SJCRH30 (cell line): ENCODE measurements at regions not wholly inside any gene's neighbourhood (a gene's known extent, or its start where the extent isn't known, plus 50 kb on each side); places are given as distances from the start of the nearest gene placed in this dataset.
A peak's percentile ranks its signal among the peaks of the same experiment; 100 is the strongest.

Experiments
- DNase-seq, 2 experiments: peaks; one replicate each; pipeline ENCODE4 v3.0.0-alpha.2; 2015 to 2020
- H3K27ac ChIP-seq: fragments of 250-450 bp; sonication (Bioruptor Pico); 2 replicates; pipeline ENCODE4 v1.5.1; 2020; ENCODE audit warnings: mild to moderate bottlenecking, moderate library complexity
- H3K27me3 ChIP-seq: fragments of 250-450 bp; sonication (Bioruptor Pico); 2 replicates; pipeline ENCODE4 v1.5.1; 2020; ENCODE audit warnings: mild to moderate bottlenecking, moderate library complexity
- H3K36me3 ChIP-seq: fragments of 250-450 bp; sonication (Bioruptor Pico); 2 replicates; pipeline ENCODE4 v1.5.1; 2020; ENCODE audit warnings: mild to moderate bottlenecking, moderate library complexity
- H3K4me1 ChIP-seq: fragments of 250-450 bp; sonication (Bioruptor Pico); 2 replicates; pipeline ENCODE4 v1.5.1; 2020; ENCODE audit warnings: mild to moderate bottlenecking, moderate library complexity
- H3K4me3 ChIP-seq: fragments of 250-450 bp; sonication (Bioruptor Pico); 2 replicates; pipeline ENCODE4 v1.5.1; 2020; ENCODE audit warnings: mild to moderate bottlenecking, moderate library complexity
- H3K9me3 ChIP-seq: fragments of 250-450 bp; sonication (Bioruptor Pico); replicated peaks from 2 replicates; pipeline ENCODE4 v1.5.1; 2020; ENCODE audit warnings: mild to moderate bottlenecking, moderate library complexity

DNA sequence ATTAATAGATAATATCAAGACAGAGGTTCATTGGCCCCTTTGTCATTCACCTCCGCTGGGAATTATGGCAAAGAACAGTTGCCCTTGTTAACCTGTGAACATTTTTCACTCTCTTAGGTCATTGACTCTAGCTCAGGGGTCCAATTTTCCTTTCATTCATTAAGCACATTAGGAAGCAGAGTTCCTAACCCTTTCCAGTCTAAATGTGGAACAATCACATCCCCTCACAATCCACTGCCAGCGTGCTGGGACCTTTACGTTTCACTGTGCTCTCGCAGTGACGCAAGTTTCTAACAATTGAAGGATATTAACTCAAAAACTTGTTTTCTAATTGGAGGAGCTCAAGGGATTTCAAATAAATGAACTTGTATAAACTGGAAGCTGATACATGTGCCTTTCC lies 79.3 kb upstream of the MEOX2 start:
- DNase-seq, result no peak
- no peaks in the 10 kb centered on the region for H3K36me3 ChIP-seq
- peaks cover 10% of the 10 kb centered on the region for H3K4me1 ChIP-seq
- H3K27me3 ChIP-seq, result no peaks in the 10 kb centered on the region
- no peak overlapping the region for H3K4me3 ChIP-seq
- no peak overlapping the region for H3K27ac ChIP-seq
- H3K9me3 ChIP-seq, result no peaks in the 10 kb centered on the region

DNA sequence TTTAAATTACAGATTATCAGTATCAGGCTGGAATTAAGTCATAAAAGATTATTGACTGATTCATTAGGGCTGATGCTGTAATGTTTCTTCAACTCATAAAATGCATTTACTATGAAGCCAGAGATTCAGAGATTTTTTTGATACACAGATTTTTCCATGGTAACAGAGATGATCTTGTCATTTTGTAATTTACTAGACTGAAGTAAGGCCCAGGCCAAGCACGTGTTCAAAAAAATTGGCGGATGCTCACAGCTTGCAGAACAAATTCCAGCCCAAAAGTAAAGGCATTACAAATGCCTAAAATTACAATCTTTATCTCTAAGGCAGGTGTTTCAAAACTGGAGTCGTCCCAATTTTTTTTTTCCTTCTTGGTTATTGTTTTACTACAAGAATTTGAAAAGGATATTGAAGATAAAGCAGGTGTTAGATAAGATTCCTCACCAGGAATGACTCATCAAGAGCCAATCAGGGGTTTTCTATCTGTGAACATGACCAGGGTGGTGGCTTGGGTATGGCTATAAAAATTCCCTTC lies 78.4 kb upstream of the MEOX2 start:
- DNase-seq, result peak in 1 of 2 experiments; percentile 23
- Histone ChIP-seq H3K9me3 (no peaks in the 10 kb centered on the region), H3K36me3 (no peaks in the 10 kb centered on the region), H3K4me3 (no peak overlapping the region), H3K27ac (no peak overlapping the region), H3K4me1 (peaks cover 10% of the 10 kb centered on the region), H3K27me3 (no peaks in the 10 kb centered on the region)

DNA sequence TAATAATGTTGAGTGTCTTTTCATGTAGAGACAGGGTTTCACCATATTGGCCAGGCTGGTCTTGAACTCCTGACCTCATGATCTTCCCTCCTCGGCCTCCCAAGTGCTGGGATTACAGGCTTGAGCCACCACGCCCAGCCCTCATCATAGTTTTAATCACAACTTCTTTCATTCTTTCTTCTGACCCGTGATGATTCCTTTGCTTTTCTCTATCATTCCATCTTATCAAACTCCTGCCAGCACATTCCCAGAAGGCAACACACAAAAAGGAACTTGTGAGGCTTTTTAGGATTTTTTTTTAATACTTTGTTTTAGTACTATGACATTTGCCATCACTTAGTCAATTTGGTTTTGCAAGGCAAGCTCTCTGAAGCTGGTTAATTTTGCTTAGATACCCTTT lies 77.5 kb upstream of the MEOX2 start:
- H3K9me3 ChIP-seq, result no peaks in the 10 kb centered on the region
- no peaks in the 10 kb centered on the region for H3K36me3 ChIP-seq
- H3K27me3 ChIP-seq, result no peaks in the 10 kb centered on the region
- no peak overlapping the region for H3K27ac ChIP-seq
- no peak for DNase-seq
- peaks cover 10% of the 10 kb centered on the region for H3K4me1 ChIP-seq
- no peak overlapping the region for H3K4me3 ChIP-seq

DNA sequence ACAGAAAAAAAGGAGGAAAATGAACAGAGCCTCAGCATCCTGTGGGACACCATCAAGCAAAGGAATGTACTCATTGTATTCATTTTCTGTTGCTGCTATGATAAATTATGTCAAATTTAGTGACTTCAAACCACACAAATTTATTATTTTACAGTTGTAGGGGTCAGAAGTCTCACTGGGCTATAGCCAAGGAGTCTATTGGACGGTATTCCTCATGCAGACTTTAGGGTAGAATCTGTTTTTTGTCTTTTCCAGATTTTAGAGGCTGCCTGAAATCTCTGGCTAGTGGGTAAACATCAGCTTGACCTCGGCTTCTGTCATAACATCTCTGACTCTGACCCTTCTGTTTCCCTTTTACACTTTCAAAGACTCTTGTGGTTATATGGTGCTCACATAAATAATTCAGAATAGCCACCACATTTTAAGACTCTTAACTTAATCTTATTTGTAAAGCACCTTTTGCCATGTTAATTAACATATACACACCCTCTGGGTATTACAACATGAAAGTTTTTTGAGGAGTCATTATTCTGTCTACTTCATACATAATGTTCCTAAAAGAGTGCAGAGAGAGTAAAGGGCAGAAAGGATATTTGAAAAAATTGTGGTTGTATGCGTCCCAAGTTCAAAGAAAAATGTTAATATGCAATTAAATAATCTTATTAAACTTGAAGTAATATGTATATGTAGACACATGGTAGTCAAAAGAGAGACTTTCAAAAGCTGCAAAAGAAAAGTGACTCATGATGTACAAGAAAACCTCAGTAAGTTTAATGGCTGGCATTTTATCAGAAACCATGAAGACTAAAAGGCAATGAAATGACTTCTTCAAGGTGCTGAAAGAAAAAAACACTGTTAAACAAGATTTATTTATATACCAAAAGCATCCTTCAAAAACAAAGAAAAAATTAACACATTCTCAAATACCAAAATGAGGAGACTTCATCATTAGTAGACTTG lies 70.8 kb upstream of the MEOX2 start:
- no peaks in the 10 kb centered on the region for H3K36me3 ChIP-seq
- DNase-seq, result no peak
- no peak overlapping the region for H3K27ac ChIP-seq
- no peak overlapping the region for H3K4me3 ChIP-seq
- no peaks in the 10 kb centered on the region for H3K27me3 ChIP-seq
- no peaks in the 10 kb centered on the region for H3K4me1 ChIP-seq
- no peaks in the 10 kb centered on the region for H3K9me3 ChIP-seq

DNA sequence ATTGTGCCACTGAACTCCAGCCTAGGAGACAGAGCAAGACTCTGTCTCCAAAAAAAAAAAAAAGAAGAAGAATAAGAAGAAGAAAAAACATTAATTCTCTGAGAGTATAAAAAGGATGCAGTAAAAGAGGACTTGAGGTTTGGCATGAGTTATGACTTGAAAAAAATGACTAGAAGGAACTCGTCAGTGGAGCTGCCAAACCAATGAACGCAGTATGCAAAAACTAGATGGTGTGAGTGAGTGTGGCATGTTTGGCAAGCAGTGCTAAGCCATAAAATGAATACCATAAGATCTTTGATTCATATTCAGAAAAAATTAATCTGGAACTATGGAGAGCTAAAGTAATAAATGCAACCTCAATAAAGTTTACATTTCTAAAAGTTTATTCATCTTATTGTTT lies 68.6 kb upstream of the MEOX2 start:
- DNase-seq, result no peak
- no peaks in the 10 kb centered on the region for H3K36me3 ChIP-seq
- H3K27ac ChIP-seq, result no peak overlapping the region
- H3K4me1 ChIP-seq, result no peaks in the 10 kb centered on the region
- H3K9me3 ChIP-seq, result no peaks in the 10 kb centered on the region
- no peaks in the 10 kb centered on the region for H3K27me3 ChIP-seq
- H3K4me3 ChIP-seq, result no peak overlapping the region

DNA sequence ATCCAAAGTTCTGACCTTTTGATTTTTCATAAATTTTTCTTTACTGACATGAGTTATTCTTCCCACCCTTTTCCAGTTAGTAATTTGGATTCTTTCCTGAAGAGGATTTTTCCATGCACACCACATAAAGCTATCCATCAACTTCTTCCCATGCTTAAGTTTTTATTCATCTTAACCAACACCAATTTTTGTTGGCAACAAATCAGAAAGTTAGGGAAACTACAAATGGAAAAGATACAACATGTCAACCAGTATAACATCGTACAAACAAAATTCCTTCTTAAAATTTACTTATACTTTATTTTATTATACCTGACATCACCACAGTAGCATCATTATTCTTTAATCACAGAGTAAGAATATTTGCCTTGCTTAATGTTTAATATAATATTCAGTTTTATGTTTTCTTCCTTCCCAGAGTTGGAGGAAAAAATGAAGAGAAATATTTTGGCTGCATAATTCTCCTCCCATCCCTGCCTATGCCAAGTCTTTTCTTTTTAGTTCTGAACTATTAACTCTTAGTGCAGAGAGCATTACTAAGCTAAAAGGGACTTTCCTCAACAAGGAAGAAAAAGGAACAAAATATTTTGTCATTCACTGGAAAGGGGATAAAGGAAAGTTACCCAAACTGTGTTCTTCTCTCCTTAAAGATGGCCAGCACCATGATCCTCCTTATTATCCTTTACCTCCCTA lies 67.5 kb upstream of the MEOX2 start:
- DNase-seq, result no peak
- Histone ChIP-seq H3K9me3 (no peaks in the 10 kb centered on the region), H3K4me3 (no peak overlapping the region), H3K27ac (no peak overlapping the region), H3K4me1 (no peaks in the 10 kb centered on the region), H3K36me3 (no peaks in the 10 kb centered on the region), H3K27me3 (no peaks in the 10 kb centered on the region)

DNA sequence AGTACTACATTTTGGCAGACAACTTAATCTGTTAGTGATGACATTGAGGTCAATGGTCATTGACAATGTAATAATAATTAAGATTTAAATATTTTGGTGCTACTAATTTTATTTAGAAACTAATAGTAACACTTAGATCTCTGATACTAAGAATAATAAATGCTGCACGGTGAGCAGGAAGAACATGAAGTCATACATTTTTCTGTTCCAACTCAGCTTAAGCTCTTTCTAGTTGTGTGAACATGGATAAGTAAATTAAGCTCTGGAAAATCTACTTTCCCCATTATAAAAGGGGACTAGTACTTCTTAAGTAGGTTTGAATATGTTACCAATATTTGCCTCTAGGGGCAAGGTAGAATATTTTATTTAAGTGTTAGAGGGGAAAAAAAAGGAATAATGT lies 65.9 kb upstream of the MEOX2 start:
- H3K4me1 ChIP-seq, result no peaks in the 10 kb centered on the region
- H3K27me3 ChIP-seq, result no peaks in the 10 kb centered on the region
- no peaks in the 10 kb centered on the region for H3K36me3 ChIP-seq
- H3K27ac ChIP-seq, result no peak overlapping the region
- DNase-seq, result no peak
- H3K4me3 ChIP-seq, result no peak overlapping the region
- no peaks in the 10 kb centered on the region for H3K9me3 ChIP-seq

DNA sequence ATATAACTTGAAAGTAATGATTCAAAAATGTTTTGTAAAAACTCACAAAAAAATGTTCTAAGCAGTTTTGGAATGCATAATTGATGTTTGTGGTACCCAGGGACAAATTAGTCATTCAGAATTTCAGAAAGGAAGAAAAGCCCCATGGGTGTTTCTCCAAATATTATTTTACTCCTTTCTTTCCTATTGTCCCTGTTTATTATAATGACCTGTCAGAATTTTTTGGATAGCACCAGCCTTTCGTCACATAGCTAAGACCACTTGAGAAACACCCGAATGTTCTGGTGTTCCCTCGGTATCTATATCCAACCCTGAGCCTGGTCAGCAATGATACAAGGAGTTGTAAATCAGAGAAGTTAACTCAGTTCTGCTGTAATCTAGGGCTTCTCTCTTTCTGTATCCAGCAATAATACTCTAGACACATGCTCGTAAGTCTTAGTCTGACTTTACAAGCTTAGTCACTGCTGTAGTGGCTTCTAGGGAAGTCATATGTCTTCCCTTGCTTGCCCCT lies 64.8 kb upstream of the MEOX2 start:
- H3K27me3 ChIP-seq, result no peaks in the 10 kb centered on the region
- no peak overlapping the region for H3K27ac ChIP-seq
- no peak overlapping the region for H3K4me3 ChIP-seq
- H3K36me3 ChIP-seq, result no peaks in the 10 kb centered on the region
- DNase-seq, result no peak
- no peaks in the 10 kb centered on the region for H3K4me1 ChIP-seq
- no peaks in the 10 kb centered on the region for H3K9me3 ChIP-seq

DNA sequence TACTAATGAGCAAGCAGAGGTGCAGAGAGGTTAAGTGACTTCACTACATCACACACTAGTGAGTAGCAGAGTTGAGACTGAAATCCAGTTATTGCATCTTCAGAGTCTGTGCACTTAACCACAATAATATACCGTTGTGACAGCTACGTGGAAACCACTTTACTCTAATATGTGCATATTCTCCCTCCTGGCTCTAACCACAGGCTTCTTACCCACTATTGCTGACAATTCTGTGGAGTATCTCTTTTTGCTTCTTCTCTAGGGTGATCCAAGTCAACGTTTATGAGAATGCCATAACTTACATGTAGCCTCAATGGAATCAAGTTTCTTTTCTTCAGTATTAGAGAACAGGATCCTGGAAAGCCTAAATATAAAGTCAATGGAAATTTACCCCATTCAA lies 64.2 kb upstream of the MEOX2 start:
- H3K9me3 ChIP-seq, result no peaks in the 10 kb centered on the region
- no peak for DNase-seq
- no peak overlapping the region for H3K27ac ChIP-seq
- no peak overlapping the region for H3K4me3 ChIP-seq
- H3K36me3 ChIP-seq, result no peaks in the 10 kb centered on the region
- H3K27me3 ChIP-seq, result no peaks in the 10 kb centered on the region
- no peaks in the 10 kb centered on the region for H3K4me1 ChIP-seq

DNA sequence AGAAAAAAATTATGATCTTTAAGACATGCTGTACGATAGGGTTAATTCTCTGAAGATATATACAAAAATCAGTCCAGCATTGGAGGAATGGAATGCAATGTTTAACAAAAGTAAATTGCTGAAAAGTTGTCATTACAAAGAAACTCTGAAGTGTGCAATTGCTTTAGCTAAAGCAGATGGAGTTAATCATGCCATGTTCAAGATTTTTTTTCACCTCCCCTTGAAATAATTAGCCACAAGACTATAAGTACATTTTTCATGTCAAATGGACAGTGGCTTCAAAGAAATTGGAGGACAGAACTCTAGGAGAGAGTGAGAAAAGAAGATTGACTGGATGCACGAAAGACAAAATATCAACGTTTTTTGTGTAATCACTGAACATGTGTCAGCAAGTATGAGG lies 63.1 kb upstream of the MEOX2 start:
- no peaks in the 10 kb centered on the region for H3K36me3 ChIP-seq
- H3K27me3 ChIP-seq, result no peaks in the 10 kb centered on the region
- no peaks in the 10 kb centered on the region for H3K9me3 ChIP-seq
- no peak overlapping the region for H3K4me3 ChIP-seq
- H3K4me1 ChIP-seq, result no peaks in the 10 kb centered on the region
- H3K27ac ChIP-seq, result no peak overlapping the region
- DNase-seq, result no peak

DNA sequence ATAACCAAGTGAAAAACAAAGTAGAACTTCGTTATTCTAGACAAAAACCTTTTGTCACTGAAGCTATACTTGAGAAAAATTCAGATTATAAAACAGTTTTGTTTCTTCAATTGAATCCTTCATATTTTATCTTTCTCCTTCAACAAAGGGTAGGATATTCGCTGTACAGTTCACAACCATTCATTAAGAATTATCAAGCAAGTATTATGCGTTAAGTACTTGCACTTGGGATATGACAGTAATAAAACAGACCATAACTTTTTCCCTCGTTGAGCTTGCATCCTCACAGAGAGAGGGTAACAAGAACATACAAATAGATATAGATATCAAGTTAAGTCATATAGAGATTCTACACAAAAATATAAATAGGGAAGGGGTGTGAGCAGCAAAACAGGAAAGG lies 61.2 kb upstream of the MEOX2 start:
- H3K27ac ChIP-seq, result no peak overlapping the region
- no peaks in the 10 kb centered on the region for H3K9me3 ChIP-seq
- H3K4me3 ChIP-seq, result no peak overlapping the region
- no peaks in the 10 kb centered on the region for H3K27me3 ChIP-seq
- no peaks in the 10 kb centered on the region for H3K36me3 ChIP-seq
- no peaks in the 10 kb centered on the region for H3K4me1 ChIP-seq
- no peak for DNase-seq

DNA sequence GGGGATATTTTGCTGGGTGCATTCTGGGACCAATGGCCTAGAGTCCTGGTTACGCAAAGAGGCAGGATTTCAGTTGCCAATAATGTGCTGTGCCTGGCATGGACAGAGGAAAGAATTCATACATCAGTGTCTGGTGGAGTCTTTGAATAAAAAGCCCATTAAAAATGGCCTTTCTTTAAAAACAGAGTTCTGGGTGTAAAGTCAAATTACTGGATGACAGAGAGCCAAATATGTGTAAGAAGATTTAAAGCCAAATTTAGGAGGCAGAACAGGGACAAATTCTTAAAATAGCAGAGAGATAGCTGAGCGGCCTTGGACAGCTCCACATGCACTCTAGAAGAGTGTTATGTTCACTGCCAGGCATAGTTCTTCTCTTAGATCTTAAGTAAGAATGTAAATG lies 60.8 kb upstream of the MEOX2 start:
- Histone ChIP-seq H3K4me3 (no peak overlapping the region), H3K36me3 (no peaks in the 10 kb centered on the region), H3K27me3 (no peaks in the 10 kb centered on the region), H3K4me1 (no peaks in the 10 kb centered on the region), H3K9me3 (no peaks in the 10 kb centered on the region), H3K27ac (no peak overlapping the region)
- DNase-seq, result no peak

DNA sequence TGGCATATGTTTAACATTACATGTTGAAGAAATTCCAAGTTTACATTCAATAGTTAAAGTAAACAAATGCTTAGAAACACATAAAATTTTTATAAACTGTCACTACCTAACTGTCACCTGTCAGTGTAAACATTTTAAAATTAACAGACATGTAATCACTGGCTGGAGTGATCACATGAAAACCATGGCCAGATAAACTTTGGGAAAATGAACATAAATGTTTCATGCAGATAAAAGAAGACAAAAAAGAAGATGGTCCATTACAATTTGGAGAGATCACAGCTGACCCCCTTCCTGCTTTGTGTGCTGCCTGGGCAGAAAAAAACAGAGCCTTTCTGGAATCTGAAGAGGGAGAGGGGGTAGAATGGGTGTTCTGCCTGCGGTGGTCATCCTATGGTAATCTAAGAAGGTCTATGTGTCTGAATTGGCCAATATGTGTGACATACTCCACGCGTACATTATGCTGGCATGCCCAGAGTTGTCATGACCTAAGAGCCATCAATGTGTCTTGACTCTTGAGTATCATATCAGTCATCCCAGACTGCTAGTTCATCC lies 57.5 kb upstream of the MEOX2 start:
- H3K27ac ChIP-seq, result no peak overlapping the region
- H3K27me3 ChIP-seq, result no peaks in the 10 kb centered on the region
- H3K36me3 ChIP-seq, result no peaks in the 10 kb centered on the region
- no peaks in the 10 kb centered on the region for H3K4me1 ChIP-seq
- no peaks in the 10 kb centered on the region for H3K9me3 ChIP-seq
- DNase-seq, result no peak
- no peak overlapping the region for H3K4me3 ChIP-seq

DNA sequence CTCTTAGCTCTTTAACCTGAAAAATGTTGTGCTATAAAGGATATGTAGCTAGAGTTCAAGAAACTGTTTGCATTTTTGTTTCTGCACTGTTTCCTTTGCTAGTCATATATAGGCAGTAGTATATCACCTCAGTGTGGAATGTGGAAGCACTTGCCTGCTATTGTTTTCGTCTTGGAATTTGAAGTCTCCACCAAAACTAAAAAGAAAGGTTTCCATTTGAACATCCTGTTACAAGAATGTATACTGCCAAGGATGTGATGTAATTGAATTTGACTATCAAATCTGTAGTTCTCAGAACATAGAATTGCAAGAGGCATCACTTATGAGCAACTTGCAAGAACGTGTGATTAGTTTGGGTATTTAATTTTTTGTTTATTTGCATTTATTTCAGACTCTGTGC lies 51.1 kb upstream of the MEOX2 start:
- Histone ChIP-seq H3K27ac (no peak overlapping the region), H3K9me3 (no peaks in the 10 kb centered on the region), H3K27me3 (no peaks in the 10 kb centered on the region), H3K4me1 (no peaks in the 10 kb centered on the region), H3K36me3 (no peaks in the 10 kb centered on the region), H3K4me3 (no peak overlapping the region)
- DNase-seq, result no peak
